ENCODE measurements at regions not wholly inside any gene's neighbourhood (a gene's known extent, or its start where the extent isn't known, plus 50 kb on each side); places are given as distances from the start of the nearest gene placed in this dataset.

DNA sequence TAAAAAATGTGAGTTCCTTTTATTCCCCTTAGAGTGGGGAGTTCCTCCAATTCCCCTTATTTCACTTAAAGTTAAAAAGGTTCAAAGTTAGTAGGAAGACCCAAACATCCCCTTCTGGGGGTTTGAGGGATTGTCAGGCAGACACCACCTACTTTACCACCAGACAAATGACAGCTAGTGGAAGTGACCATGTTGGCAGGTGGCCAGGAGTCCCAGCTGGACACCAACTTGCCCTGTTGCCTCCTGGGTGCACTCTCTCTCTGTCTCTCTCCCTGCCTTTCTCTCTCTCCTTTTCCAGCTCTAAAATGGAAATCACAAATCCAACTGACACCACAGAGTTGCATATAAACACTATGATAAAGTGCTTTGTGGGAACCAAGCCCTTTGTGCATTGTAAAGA is 307.7 kb upstream of the TLE4 start:
- DNase-seq (ENCODE audit: low spot score) = no peak

DNA sequence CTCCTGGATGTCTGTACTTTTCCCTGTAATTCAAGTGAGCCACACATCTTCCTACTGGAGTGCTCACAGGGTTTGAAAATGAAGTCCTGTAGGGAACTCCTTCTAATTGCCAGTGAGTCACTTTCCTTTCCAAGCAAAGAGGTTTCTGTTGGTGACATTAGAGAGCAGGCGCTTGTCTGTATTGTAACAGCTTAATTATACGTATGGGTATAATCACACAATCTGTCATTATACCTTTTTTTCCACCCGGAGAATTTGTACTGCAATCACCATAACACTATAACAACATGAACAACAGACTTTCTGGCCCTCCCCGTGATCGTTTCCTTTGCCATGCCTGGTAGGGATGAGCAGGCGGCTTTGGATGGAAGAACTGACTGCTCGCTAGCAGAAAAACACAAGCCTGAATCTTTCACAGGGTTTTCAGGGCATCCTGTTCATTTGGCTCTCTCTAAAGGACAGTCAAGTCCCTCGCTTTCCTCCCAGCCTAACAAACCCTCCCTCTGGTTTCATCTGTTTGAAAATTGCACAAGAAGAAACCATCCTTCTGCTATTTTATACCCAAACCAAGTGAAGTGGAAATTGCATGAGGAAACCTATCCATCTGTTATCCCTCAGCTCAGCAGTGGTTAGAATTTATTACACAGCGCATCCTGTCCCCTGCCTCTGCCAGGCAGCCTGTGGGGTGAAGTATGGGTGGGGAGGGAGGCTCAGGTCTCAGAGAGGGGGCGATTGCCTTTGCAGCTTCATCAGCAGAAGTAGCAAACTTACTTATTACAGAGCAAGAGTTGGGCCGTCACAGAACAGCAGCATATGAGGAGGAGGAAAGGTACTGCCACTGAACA is 307.0 kb upstream of the TLE4 start:
- DNase-seq (ENCODE audit: low spot score) = no peak

DNA sequence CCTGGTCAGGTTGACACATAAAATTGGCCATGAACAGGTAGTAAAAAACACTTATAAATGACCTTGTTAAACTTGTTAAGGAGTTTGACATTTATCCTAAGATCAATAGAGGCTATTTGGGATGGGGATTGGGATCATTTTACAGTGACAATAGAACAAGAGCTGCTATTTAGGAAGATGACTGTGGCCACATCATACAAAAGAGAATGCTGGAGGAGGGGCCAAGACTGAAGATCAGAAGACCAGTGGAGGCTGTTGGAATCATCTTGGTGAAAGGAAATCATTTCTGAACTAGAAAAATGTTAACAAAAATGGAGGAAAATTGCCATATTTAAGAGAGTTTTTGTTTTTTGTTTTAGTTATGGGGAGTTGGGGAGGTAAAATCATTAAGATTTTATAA is 304.8 kb upstream of the TLE4 start:
- no peak for DNase-seq (ENCODE audit: low spot score)

DNA sequence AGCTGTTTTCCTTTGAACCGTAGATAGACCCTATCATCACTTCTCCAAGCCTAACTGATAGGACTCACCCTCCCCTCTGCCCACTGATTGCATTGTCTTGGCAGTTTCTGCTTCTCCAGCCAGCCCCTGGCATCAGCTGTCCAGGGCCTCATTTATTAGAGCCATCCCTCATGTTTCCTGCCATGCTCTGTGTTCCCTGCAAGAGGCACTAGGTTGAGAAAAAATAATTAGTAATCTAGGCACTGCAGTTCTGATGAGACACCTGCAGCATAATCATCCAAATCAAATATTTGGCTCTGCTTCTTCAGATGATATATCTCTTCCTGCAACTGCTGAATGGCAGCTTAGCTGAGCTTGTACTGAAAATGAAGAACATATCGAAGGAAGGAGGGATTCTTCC is 303.0 kb upstream of the TLE4 start:
- DNase-seq (ENCODE audit: low spot score) = no peak

DNA sequence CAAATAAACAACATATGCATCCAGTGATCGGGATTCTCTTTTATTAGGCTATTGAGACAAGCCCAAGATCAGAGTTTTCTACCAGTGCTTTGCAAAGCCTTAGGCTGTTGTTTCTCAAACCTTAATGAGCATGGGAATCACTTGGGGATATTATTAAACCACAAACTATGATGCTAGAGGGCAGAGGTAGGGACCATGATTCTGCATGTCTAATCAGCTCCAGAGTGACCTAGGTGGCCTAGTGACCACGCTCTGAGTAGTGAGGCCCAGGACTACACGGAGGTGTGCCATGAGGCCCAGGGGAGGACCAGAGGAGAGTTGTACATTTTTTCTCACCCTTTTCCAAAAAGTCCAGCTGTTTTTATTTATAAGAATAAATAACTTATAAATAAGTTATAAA is 298.5 kb upstream of the TLE4 start:
- DNase-seq (ENCODE audit: low spot score) = no peak

DNA sequence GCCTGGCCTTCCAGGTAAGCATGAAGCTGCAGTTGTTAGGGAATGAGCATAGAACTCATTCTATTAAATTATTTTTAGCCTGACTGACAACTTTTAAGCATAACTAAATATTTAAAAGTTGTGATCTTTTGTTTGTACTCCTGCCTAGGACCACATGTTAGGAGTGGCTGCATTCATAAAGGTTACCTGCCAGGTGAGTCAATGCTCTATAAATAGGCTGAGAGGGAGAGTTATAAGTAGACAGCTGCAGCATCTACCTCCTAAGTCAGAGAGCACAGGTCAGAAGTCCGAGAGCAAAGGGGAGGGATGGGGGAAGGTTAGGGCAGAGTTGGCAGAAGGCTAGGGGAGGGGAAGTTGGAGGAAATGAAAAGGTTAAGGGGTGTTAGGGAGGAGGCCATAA is 292.4 kb upstream of the TLE4 start:
- no peak for DNase-seq (ENCODE audit: low spot score)

DNA sequence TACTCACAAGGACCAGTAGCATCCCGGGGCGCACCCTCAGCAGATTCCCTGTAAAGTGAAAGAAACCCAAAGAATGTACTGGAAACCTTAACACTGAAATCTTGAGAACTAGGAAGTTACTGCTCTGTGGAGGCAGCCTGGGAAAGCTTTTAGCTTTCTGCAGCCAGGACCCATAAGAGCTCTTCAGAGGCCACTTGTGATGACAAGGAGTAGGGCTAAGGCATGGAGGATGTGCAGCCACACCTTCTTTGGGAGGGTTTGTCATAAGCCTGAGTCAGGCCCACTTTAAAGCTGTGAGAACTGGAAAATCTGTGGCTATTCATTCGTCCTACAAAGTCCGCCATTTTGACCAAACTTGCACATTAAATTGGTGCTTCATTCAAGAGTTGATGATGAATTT is 291.1 kb upstream of the TLE4 start:
- no peak for DNase-seq (ENCODE audit: low spot score)

DNA sequence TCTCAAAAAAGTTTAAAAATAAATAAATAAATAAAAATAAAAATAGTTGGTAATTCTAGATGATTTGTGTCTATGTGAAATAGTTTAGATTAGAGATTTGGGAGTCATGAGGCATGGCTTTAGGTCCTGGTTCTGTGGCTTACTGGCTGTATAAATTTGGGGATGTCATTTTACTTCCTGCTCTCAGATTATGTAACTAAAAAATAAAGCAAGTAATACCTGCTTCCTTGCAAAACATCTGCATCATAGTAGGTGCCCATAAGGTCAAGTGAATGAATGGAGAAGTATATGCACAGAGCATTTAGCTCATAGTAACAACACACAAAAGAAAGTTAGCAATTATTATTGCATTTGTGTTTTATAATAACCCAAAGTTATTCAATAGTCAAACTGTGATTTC is 287.7 kb upstream of the TLE4 start:
- no peak for DNase-seq (ENCODE audit: low spot score)

DNA sequence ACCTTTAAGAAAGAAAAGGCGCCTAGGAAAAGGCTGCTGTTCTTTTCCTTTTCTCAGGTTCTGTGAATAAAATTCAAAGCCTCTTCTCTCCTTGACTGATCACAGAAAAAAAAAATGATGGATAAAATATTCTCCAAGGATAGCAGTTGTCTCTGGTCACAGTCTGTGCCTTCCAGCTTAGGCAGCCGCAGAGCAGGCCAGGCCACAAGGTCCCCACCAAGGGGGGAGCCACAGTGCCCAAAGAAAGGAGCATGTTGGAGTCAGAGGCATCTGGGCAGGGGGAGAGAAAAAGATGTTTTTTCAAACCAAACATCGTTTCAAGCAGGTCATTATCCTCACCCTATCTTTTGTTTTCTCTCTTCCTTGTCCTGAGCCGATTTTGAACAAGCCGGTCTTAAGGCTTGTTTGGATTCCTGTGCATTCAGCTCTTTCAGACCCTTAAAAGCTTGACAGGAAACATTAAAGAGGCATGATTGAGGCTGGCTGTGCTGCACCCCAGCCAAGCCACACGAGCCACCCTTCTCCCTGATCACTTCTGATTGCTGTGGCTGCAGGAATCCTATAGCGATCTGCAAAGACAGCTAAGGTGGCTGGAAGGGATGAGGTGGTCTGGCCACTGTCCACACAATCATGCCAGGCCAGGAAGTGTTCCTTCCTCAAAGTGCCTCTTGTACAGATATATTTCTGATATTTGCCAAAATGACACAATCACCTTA is 284.6 kb upstream of the TLE4 start:
- DNase-seq (ENCODE audit: low spot score) = no peak

DNA sequence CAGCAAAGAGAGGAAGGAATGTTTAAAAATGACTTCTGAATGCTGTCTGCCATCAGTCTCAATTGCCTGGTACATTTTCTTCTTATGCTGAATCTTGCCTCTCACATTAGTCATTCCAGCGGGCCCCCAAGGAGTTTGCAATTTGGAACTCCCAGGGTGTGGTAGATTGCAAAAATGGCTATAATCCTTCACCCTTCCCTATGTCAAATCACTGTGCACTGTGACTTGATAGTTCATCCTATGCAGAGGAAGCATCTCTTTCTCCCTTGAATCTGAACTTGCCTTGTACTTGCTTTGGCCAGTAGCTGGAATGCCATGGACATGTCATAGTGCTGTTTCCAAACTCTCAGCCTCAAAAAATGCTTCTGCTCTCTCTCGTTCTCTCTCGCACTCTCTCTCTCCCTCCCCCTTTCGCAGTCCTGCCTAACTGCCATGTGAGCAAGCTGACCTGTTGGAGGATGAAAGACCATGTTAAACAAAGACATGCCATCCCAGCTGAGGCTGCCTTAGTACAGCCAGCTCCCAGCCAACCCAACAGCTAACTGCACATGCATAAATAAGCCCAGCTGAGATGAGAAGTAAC is 284.0 kb upstream of the TLE4 start:
- DNase-seq (ENCODE audit: low spot score) = no peak

DNA sequence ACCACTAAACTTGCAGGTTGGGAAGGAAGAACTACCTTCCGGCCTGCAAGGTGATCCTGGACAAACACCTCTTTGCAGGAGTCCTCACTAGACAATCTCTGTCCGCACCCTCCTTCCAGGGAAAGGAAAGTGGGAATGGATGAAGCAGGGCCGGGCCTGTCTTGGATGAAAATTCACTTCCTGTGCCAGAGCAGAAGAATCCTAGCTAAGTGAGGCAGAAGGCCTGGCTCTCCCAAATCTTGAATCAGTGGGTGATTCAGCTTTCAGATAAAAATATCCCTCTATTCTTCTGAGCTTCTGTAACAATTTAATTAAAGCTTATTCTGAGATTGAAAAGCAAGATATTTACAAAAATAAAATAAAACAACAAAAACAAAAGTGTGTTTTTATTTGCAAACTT is 281.9 kb upstream of the TLE4 start:
- DNase-seq (ENCODE audit: low spot score) = no peak

DNA sequence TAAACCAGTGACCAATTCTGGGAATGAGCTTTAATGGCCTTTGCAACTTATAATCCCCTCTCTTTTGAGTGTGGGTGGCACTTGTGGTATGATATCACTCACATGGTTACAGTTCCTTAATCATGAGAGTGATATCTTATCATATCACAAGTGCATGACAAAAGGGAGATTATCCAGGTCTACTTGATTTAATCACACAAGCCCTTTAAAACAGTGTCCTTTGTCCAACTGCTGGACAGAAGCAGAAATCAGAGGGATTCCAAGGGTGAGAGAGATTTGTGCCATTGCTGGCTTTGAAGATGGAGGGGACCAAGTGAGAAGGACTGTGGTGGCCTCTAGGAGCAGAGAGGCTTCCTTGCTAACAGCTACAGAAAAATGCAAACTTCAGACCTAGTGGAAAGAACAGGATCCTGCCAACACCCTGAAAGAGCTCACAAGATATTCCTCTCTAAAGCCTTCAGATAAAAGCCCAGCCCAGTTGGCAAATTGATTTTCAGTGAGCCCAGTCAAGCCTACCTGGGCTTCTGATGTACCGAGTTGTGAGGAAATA is 279.0 kb upstream of the TLE4 start:
- no peak for DNase-seq (ENCODE audit: low spot score)

DNA sequence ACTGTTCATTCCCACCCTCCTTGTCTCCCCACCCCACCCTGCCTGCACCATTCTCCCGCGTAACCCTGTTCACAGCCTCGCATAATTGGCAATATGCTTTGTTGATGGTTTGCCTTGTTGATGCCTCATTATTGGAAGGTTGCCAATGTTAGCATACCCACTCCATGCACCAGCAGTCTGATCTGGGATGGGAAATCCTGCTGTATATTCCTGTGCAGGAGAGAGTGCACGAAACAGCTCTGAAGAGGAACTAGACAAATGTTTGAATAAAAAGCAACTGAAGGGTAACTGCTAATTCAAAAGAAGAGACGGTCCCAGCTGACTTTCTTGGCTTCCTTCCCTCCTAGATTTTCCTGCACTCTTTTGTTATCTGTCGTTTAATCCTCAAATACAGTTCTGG is 271.7 kb upstream of the TLE4 start:
- DNase-seq (ENCODE audit: low spot score) = no peak

DNA sequence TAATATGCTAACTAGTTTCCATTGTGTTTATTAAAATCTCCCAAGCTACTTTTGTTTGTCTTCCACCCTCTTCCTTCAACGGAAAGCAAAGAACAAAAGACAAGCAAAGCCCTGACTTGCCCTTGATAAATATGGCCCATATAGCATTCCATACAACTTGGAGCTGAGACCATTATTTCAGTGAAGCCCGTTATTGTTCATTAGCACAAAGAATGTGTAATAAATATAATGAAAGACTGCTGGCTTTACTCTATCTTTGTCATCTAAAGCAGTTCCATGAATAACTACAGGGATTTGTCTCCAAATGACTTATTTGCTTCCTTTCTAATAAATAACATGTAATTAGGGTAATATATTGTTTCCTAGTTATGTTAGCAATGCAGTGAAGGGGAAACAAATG is 270.7 kb upstream of the TLE4 start:
- no peak for DNase-seq (ENCODE audit: low spot score)

DNA sequence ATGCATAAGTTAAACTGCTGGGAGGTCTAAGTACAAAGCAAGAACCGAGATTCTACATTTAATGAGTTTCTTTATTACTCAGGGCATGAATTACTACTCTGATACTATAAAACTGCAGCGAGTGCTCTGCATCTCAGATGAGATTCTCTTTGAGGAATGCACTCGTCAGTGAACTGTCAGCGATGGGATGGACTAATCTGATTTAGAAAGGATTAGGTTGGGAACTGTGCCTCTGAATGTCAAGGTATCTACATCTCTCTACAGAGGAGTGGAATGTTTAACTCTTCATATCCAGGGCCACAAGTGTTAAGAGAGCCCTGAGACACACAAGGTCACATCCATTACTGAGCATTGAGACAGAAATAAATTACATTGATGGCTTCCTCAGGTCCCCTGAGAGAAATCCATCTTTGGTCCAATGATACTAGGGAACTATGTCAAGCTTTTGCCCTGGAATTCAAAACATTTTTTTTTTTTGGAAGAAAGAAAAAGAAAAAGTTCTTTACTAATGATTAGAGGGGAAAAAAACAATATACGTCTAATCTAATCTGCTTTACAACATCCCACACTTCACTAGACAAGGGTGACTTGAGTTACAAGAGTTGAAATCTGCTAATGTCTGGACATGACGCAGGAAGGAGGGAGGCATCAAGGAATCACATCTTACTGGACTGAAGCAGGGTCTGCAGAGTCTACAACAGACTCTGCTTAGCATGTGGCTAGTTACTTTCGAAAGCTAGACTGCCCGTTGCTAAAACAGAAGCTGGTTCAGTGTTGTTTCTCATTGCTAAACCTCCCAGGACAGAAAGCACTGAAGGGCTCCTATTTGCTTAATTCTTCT is 270.0 kb upstream of the TLE4 start:
- DNase-seq (ENCODE audit: low spot score) = no peak

DNA sequence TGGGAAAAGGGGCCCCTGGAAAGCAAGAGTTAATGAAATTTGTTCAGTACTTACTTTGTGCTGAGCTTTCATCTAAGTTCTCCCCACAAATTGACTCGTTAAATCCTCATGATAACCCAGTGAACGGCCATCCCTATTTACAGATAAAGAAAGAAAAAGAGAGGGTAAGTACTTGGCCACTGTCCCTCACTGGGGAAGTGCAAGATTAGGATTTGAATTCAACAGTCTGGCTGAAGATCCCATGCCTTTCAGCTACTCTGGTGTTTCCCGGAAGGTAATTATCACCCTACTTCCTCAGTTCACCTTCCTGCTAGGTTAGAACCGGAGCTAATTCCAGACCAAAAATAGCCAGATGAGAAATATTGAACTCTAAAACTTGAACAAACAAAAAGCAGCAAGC is 269.2 kb upstream of the TLE4 start:
- no peak for DNase-seq (ENCODE audit: low spot score)

DNA sequence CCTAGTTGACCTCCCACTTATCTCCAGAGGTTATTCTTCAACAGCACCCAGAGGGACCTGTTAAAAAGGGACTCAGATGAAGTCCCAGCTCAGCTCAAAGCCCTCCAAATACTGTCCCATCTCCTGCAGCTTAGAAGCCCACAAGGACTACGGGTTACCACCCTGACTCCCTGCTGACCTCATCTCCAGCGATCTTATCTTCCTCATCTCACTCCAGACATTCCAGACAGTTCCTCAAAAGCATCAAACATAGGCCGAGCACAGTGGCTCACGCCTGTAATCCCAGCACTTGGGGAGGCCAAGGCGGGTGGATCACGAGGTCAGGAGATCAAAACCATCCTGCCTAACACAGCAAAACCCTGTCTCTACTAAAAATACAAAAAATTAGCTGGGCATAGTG is 263.8 kb upstream of the TLE4 start:
- DNase-seq (ENCODE audit: low spot score) = no peak

DNA sequence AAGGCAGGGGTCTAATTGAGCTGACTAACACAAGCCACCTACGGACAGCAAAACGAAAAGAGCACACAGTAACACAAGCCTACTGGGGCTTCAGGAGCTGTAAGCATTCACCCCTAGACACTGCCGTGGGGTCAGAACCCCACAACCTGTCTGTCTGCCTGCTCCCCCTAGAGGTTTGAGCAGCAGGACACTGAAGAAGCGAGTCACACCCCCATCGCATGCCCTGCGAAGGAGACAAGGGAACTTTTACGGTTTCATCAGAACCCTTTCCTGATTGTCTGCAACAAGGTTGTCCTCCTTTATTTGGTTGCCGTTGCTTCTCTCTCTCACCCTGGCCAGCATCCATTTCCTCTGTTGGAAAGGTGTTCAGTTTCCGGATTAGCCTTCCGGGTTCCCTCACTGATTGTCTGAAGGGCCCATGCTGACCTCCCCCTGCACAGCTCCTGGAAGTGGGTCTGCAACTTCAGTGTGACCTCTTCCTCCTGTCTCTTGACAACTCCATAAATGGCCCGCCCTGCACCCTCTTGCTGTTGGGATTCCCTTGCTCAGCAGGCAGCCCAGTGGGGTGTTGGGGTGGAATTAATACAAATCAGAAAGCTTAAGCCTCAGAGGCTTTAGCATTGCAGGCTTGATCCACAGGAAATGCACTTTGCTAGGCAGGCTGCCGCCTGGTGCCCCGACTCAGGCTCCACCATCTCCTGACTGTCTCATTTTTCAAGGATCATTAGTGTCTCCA is 258.9 kb upstream of the TLE4 start:
- no peak for DNase-seq (ENCODE audit: low spot score)

DNA sequence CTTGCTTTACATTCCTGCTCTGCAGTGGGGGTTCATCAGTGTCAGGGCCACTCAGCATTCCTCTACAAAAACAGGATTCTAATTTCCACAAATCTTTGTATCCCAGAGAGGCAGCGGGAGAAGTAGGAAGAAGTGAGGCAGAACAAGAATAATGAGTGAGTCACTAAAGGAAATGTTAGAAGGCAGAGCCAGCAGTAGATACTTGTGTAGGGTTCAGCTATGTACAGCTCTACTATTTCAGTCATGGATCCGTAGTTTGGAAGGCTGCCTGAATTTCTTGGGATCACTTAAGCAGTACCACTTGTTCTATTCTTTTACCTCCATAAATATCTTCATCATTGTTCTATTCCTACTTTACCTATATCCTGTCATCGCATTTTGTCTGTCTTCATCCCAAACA is 246.3 kb upstream of the TLE4 start:
- DNase-seq (ENCODE audit: low spot score) = no peak

DNA sequence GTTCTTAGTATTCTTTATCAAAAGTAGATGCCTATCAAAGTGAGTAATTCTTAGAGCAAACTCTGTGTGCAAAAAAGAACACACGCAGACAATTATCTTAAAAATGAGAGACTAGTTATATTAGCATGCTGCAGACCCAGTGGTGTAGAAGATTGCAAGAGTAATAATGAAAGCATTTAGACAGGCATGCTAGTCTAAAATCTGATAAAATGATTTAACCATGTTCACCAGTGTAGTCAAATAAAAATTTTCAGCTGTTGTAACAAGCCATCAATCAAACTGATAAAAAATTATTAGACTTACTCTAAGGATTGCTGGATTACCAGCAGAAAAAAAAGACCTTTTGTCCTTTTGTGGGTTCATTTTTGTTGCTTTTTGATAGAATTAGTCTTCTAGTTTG is 241.9 kb upstream of the TLE4 start:
- DNase-seq (ENCODE audit: low spot score) = no peak

DNA sequence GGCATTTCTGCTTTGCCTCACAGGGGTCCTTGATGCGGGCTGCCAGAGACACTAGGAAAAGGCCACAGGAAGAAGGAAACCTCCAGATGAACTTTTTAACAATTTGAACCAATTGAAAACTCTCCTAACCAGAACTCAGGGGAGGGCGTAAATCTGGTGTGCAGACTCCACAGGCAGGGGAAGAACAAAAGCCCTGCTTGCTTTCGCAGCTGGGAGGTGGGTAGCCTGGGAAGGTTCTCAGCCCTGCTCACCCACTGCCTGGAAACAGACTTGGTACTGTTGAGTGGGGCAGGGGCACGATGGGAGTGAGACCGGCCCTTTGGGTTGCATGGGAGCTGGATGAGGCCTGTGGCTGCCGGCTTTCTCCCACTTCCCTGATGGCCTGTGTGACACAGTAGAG is 237.8 kb upstream of the TLE4 start:
- no peak for DNase-seq (ENCODE audit: low spot score)

DNA sequence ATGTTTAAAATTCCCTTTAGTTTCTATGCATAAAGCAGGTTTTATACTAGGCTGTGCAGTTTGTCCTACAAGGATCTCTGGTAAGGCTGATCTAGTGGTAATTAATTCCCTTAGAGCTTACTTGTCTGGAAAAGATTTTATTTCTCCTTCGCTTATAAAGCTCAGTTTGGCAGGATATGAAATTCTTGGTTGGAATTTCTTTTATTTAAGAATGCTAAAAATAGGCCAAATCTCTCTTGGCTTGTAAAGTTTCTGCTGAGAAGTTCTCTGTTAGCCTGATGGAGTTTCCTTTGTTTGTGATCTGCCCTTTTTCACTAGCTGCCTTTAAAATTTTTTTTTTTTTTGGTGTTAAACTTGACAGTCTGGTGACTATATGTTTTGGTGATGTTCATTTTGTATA is 237.1 kb upstream of the TLE4 start:
- DNase-seq (ENCODE audit: low spot score) = no peak

All from left forelimb (tissue), 1 donor.